Heart right ventricle (tissue), 16 donors: ENCODE measurements at regions not wholly inside any gene's neighbourhood (a gene's known extent, or its start where the extent isn't known, plus 50 kb on each side); places are given as distances from the start of the nearest gene placed in this dataset.

Experiments
- ATAC-seq, 8 donors: fragments of 200-7000 bp; cut with Tn5 transposase; one replicate each; pipeline ENCODE4 v1.9.1; 2020; ENCODE audit warnings: mild to moderate bottlenecking in 8 of 8, moderate library complexity in 8 of 8, moderate number of reproducible peaks in 1 of 8
- DNase-seq, 2 donors: peaks; one replicate each; pipeline ENCODE4 v3.0.0-alpha.2; 2020
- H3K27ac ChIP-seq, 10 donors: fragments of 200-600 bp; sonication (generic) in 2 of 10; one replicate each; pipeline versions ENCODE4 v1.5.0 to v1.8.0; 2020 to 2022; ENCODE audit warnings: mild to moderate bottlenecking in 3 of 10
- H3K27me3 ChIP-seq, 7 donors: fragments of 200-600 bp; one replicate each; pipeline ENCODE4 v1.8.0; 2021 to 2022; ENCODE audit warnings: mild to moderate bottlenecking in 2 of 7
- H3K36me3 ChIP-seq, 9 donors: fragments of 200-600 bp; sonication (generic) in 1 of 9; one replicate each; pipeline versions ENCODE4 v1.5.0 to v1.8.0; 2020 to 2022; ENCODE audit warnings: mild to moderate bottlenecking in 2 of 9
- H3K4me1 ChIP-seq, 9 donors: fragments of 200-600 bp; sonication (generic) in 1 of 9; one replicate each; pipeline versions ENCODE4 v1.5.0 to v1.8.0; 2020 to 2022; ENCODE audit warnings: mild to moderate bottlenecking in 4 of 9
- H3K4me3 ChIP-seq, 10 donors: fragments of 200-600 bp; sonication (generic) in 2 of 10; one replicate each; pipeline versions ENCODE4 v1.5.0 to v1.8.0; 2020 to 2022; ENCODE audit warnings: mild to moderate bottlenecking in 7 of 10, moderate library complexity in 2 of 10
- H3K9me3 ChIP-seq, 11 donors: fragments of 200-600 bp in 10 of 11; sonication (generic) in 2 of 11; one replicate each; pipeline versions ENCODE4 v1.5.0 to v1.8.0; 2013 to 2022; ENCODE audit warnings: mild to moderate bottlenecking in 2 of 11, control low read depth in 1 of 11, moderate library complexity in 1 of 11
- WGBS, 2 donors: extraction: QIAGEN DNeasy Blood & Tissue Kit; methylation state at CpG; one replicate each; pipeline ENCODE4 v1.1.7; 2013; ENCODE audit warnings: inconsistent platforms in 1 of 2; 5-methylcytosine and 5-hydroxymethylcytosine counted together
- intact Hi-C, 10 donors: fragments of 100-400 bp; cut with DNase I; formaldehyde crosslinking; loops; one replicate each; pipeline versions ENCODE4 v1.11.1 to v1.14.2; 2022
- TF ChIP-seq, protein P1 (sequence below), 9 donors: fragments of 200-600 bp; sonication (generic) in 2 of 9; IDR thresholded peaks; one replicate each; pipeline versions ENCODE4 v1.5.0 to v1.8.0; 2021 to 2022; ENCODE audit warnings: antibody characterized with exemption in 9 of 9, mild to moderate bottlenecking in 5 of 9, moderate library complexity in 1 of 9
- donor health status: Arrhythmogenic right ventricular cardiomyopathy.
- donor health status: ischemic (EF 13 %, LVEDD 7.1; RV severe dilation, severe dysfunction).
- donor health status: healthy with polysubstance abuse.
- donor health status: DM: no; HTN: yes; CAD: no.
- donor health status: DM: no; HTN: no; CAD: no.
- donor health status: ischemic (EF 25% LVEDD 6.9; RV normal size, moderate dysfunction).
- donor health status: ischemic (EF 25% LVEDD 5.7; RV mildly dilated, moderate dysfunction).
- donor health status: healthy.
- donor health status: DM: yes; HTN: yes; CAD: no.
- donor health status: Ischemic cardiomyopathy.
- donor health status: ischemic (EF 35%, LVEDD 5.7; RV mildly dilated, moderate dysfunction).
- donor health status: nonischemic (EF 11% LVEDD 7.7; RV severe dilation, severe dysfunction).
- donor health status: DM: yes; HTN: yes; CAD: no.
- donor health status: PGD.
- donor health status: ischemic (EF 29% LVEDD 5.4; RV normal size, mild dysfunction).
- donor health status: nonischemic (EF 23%, LVEDD 6.1; RV moderate dilation, normal function).

DNA sequence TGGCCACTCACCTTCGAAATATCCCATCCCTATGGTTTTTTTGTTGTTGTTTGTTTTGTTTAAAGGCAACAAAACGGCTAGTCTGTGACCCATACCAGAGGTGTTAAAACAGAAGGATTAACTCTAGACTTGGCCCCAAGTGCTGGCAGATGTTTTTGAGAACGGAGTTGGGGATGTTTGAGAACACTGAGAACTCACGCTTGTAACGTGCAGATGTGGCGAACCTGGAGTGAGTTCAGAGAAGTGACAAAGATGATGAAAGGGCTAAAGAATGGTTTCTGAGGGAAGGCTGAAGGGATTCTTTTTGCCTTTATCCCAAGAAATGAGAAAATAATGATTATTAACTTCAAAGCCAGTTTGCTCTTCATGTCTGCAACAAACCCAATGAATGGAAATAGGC lies 286.5 kb downstream of the ZNF608 start:
- Histone ChIP-seq H3K9me3 (peaks cover 0 to 18% (median 0%) of the 10 kb centered on the region in 11 donors), H3K27ac (no peak overlapping the region), H3K4me3 (no peak overlapping the region), H3K4me1 (peaks cover 0 to 17% (median 13%) of the 10 kb centered on the region in 9 donors), H3K27me3 (no peaks in the 10 kb centered on the region), H3K36me3 (no peaks in the 10 kb centered on the region)
- intact Hi-C loops: no loop called here
- TF ChIP-seq, protein P1, sequence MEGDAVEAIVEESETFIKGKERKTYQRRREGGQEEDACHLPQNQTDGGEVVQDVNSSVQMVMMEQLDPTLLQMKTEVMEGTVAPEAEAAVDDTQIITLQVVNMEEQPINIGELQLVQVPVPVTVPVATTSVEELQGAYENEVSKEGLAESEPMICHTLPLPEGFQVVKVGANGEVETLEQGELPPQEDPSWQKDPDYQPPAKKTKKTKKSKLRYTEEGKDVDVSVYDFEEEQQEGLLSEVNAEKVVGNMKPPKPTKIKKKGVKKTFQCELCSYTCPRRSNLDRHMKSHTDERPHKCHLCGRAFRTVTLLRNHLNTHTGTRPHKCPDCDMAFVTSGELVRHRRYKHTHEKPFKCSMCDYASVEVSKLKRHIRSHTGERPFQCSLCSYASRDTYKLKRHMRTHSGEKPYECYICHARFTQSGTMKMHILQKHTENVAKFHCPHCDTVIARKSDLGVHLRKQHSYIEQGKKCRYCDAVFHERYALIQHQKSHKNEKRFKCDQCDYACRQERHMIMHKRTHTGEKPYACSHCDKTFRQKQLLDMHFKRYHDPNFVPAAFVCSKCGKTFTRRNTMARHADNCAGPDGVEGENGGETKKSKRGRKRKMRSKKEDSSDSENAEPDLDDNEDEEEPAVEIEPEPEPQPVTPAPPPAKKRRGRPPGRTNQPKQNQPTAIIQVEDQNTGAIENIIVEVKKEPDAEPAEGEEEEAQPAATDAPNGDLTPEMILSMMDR (IDR thresholded peaks at IDR 0.05): no peak
- 78 to 89% methylated on average over 6 of the region's 6 CpGs for WGBS, 2 donors
- DNase-seq (no peak), ATAC-seq (peak in 2 of 8 donors; percentile 40 to 54)

DNA sequence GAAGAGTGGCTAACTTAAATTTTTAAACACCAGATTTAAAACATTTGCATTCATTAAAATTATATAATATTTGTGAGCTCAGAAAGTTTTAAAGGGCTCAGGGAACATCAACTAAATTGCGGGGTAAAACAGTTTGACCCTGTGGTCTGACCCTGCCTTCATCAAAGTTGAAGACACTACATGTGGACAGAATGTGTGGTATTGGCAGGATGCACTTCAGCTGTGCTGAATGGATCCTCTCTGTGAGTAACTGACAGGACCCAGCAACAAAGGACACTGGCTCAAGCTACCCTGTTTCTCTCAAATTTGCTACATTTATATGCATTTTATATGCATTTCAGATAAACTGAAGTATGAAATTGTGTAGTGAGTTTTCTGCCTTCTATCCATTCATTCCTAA lies 288.5 kb downstream of the ZNF608 start:
- DNase-seq (no peak), ATAC-seq (no peak)
- intact Hi-C loops: no loop called here
- Histone ChIP-seq H3K9me3 (peaks cover 0 to 18% (median 0%) of the 10 kb centered on the region in 11 donors), H3K4me3 (no peak overlapping the region), H3K4me1 (peaks cover 0 to 17% (median 8%) of the 10 kb centered on the region in 9 donors), H3K36me3 (no peaks in the 10 kb centered on the region), H3K27ac (no peak overlapping the region), H3K27me3 (no peaks in the 10 kb centered on the region)
- TF ChIP-seq, protein P1 (IDR thresholded peaks at IDR 0.05): no peak
- 85 to 87% methylated on average over 1 of the region's 1 CpG for WGBS, 2 donors

DNA sequence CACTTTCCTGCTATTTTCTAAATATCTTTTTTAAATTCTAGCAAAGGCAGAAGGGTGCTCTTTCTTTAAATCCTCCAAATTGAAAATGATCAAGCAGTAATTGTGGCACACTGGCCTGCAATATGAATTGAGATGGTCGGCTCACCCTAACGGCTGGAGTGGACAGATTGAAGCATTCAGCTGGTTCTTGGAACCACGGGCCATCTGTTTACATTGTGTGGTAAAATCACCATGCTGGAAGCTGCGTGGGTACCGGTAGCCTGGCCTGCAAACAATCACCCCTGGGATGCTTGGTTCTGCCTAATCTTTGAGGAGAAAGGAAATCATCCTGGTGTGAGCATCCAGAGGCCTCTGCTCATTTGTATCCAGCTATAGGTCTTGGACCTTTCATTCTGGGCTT lies 289.3 kb downstream of the ZNF608 start:
- no peak for ATAC-seq
- Histone ChIP-seq H3K27me3 (no peaks in the 10 kb centered on the region), H3K4me3 (no peak overlapping the region), H3K36me3 (no peaks in the 10 kb centered on the region), H3K9me3 (peaks cover 0 to 18% (median 0%) of the 10 kb centered on the region in 11 donors), H3K4me1 (peaks cover 0 to 20% (median 10%) of the 10 kb centered on the region in 9 donors), H3K27ac (no peak overlapping the region)
- 91 to 96% methylated on average over 5 of the region's 5 CpGs for WGBS, 2 donors
- TF ChIP-seq, protein P1 (IDR thresholded peaks at IDR 0.05): no peak
- no peak for DNase-seq
- intact Hi-C loops: no loop called here

DNA sequence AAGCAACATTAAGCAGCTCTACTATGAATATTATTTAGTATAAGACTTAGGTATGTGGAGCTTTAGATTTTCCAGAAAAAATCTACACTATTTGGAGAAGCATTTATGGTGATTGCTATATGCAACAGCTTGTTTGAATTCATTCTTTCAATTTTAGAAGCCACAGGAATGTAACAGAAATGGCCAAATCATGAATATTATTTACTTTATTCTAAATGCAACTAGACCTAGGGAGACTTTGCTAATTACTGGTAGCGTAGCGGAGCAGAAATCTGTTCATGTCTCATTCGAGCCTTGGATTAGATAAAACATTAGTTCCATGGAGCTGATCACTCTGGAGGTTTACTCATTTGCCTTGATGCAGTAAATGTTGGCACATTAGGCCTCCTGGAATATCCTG lies 290.2 kb downstream of the ZNF608 start:
- no peak overlapping the region for H3K27ac ChIP-seq
- no peak for DNase-seq
- intact Hi-C loops: no loop called here
- H3K9me3 ChIP-seq: peaks cover 0 to 18% (median 0%) of the 10 kb centered on the region in 11 donors
- no peak for ATAC-seq
- WGBS, 2 donors: 90 to 91% methylated on average over 3 of the region's 3 CpGs
- no peak overlapping the region for H3K4me3 ChIP-seq
- H3K27me3 ChIP-seq: no peaks in the 10 kb centered on the region
- no peaks in the 10 kb centered on the region for H3K36me3 ChIP-seq
- TF ChIP-seq, protein P1 (IDR thresholded peaks at IDR 0.05): no peak
- peaks cover 0 to 19% (median 8%) of the 10 kb centered on the region in 9 donors for H3K4me1 ChIP-seq
